ENCODE measurements at regions not wholly inside any gene's neighbourhood (a gene's known extent, or its start where the extent isn't known, plus 50 kb on each side); places are given as distances from the start of the nearest gene placed in this dataset.
"Not testable (repeated sequence)": the region's sequence is repeated elsewhere in the genome, so short reads cannot be mapped to it uniquely, and the experiment has no call there.

DNA sequence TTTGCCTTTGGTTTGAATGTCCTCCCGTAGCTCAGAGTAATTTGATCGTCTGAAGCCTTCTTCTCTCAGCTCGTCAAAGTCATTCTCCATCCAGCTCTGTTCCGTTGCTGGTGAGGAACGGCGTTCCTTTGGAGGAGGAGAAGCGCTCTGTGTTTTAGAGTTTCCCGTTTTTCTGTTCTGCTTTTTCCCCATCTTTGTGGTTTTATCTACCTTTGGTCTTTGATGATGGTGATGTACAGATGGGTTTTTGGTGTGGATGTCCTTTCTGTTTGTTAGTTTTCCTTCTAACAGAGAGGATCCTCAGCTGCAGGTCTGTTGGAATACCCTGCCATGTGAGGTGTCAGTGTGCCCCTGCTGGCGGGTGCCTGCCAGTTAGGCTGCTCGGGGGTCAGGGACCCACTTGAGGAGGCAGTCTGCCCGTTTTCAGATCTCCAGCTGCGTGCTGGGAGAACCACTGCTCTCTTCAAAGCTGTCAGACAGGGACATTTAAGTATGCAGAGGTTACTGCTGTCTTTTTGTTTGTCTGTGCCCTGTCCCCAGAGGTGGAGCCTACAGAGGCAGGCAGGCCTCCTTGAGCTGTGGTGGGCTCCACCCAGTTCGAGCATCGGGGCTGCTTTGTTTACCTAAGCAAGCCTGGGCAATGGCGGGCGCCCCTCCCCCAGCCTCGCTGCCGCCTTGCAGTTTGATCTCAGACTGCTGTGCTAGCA lies 66.8 kb upstream of the IZUMO1R start:
- TF ChIP-seq POLR2AphosphoS5 (IDR thresholded peaks at IDR 0.05): not testable (repeated sequence)
- peak in 1 of 4 experiments; percentile 29 for TF ChIP-seq CTCF (IDR thresholded peaks at IDR 0.05)

Data from prostate gland (tissue), 2 donors.